ENCODE measurements at regions not wholly inside any gene's neighbourhood (a gene's known extent, or its start where the extent isn't known, plus 50 kb on each side); places are given as distances from the start of the nearest gene placed in this dataset.
"Not testable (repeated sequence)": the region's sequence is repeated elsewhere in the genome, so short reads cannot be mapped to it uniquely, and the experiment has no call there.

DNA sequence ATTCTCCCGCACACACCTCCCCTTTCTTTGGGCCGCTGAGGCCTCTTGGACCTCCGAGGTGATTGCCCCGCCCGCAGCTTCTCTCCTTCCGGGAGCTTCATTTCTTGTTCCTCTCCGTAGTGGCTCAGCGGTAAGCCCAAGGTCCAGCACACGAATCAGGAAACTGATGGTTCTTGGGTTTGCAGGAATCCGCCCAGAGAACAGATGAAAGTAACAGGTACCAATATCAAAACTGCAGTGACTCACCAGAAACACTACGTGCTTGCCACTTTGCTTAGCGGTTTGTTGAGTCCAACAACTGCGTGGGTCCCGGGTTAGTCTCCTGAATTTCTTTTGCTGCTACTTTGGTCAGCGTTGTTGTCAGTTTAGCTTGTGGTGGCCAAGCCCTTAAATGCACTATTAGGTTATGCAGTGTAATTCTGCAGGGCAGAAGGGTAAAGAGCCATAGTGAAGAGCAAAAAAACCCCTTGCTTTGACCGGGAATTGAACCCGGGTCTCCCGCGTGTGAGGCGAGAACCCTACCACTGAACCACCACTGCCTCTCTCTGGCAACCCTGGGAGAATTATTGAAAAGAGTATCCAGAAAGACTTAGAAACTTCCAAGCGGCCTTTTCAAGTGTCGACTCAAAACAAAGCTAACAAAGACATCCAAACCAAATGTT is 74.2 kb upstream of the FCGR1A start:
- H2AFZ ChIP-seq (ENCODE audit: low read depth); H3K9me3 ChIP-seq; H3K4me1 ChIP-seq (ENCODE audit: control insufficient read depth in 1 of 2, insufficient read depth in 2 of 2, low read depth in 1 of 2, low read length in 1 of 2); POLR2A ChIA-PET; H3F3A ChIP-seq (replicated peaks; ENCODE audit: insufficient read depth); H3K9ac ChIP-seq; H3K27ac ChIP-seq (ENCODE audit: low read depth in 2 of 2, low read length in 1 of 2); H3K36me3 ChIP-seq (replicated peaks in 1 of 2; ENCODE audit: control insufficient read depth in 1 of 2, insufficient read depth in 2 of 2, low read length in 1 of 2); H3K79me2 ChIP-seq (ENCODE audit: insufficient read depth); H3K4me3 ChIP-seq (ENCODE audit: low read depth in 2 of 2, low read length in 1 of 2); H3K27me3 ChIP-seq (ENCODE audit: insufficient read depth); H4K20me1 ChIP-seq (ENCODE audit: insufficient read depth); CTCF ChIA-PET; H3K9me2 ChIP-seq: not testable (repeated sequence)
- peak; percentile 50 for DNase-seq
- H3K4me2 ChIP-seq: 0 out of 2 replicates have a peak overlapping the region, but pooled peaks have one; percentile 47
- TF ChIP-seq FOSL2 (IDR thresholded peaks at IDR 0.05; ENCODE audit: borderline replicate concordance, low read depth) (peak; percentile 32; the same call in 1 of the 2 replicates), EP300 (IDR thresholded peaks at IDR 0.05; ENCODE audit: borderline replicate concordance in 1 of 2, low read depth in 1 of 2, low read length in 1 of 2) (0 out of 4 replicates have a peak, but pooled peaks of 1 of the 2 experiments have one; percentile 6), TEAD4 (IDR thresholded peaks at IDR 0.05; ENCODE audit: borderline replicate concordance, insufficient read depth) (peak; percentile 71; the same call in 1 of the 2 replicates)
- 2% methylated on average over 12 of the region's 22 CpGs for WGBS (ENCODE audit: low lambda C conversion rate)

DNA sequence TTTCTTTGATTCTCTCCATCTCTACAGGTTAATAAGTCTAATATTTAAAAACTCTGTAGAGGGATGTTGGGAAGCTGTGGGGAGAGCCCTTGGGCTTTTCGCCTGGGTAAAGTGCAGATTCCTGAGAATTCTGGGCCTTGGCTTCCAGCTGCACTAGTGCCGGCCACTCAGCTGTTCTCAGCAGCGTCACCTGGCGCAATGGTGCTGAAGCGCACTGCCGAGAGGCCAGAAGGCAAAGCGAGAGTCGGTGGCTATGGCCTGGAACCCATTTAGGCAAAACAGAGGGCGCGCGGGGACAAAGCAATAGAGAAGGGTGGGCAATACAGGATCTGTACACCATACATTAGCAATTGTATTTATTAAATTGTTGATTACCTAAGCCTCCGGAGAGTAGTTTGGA is 70.8 kb upstream of the FCGR1A start:
- H3K4me1 ChIP-seq (ENCODE audit: control insufficient read depth in 1 of 2, insufficient read depth in 2 of 2, low read depth in 1 of 2, low read length in 1 of 2); H3K27ac ChIP-seq (ENCODE audit: low read depth in 2 of 2, low read length in 1 of 2); H3K4me3 ChIP-seq (ENCODE audit: low read depth in 2 of 2, low read length in 1 of 2); H3K36me3 ChIP-seq (replicated peaks in 1 of 2; ENCODE audit: control insufficient read depth in 1 of 2, insufficient read depth in 2 of 2, low read length in 1 of 2); POLR2A ChIA-PET; H3K79me2 ChIP-seq (ENCODE audit: insufficient read depth); H3F3A ChIP-seq (replicated peaks; ENCODE audit: insufficient read depth); H3K9me2 ChIP-seq; H3K4me2 ChIP-seq; DNase-seq; H4K20me1 ChIP-seq (ENCODE audit: insufficient read depth); H3K27me3 ChIP-seq (ENCODE audit: insufficient read depth); H2AFZ ChIP-seq (ENCODE audit: low read depth); H3K9me3 ChIP-seq; H3K9ac ChIP-seq; CTCF ChIA-PET: not testable (repeated sequence)
- WGBS (ENCODE audit: low lambda C conversion rate): 22% methylated on average over 1 of the region's 12 CpGs

DNA sequence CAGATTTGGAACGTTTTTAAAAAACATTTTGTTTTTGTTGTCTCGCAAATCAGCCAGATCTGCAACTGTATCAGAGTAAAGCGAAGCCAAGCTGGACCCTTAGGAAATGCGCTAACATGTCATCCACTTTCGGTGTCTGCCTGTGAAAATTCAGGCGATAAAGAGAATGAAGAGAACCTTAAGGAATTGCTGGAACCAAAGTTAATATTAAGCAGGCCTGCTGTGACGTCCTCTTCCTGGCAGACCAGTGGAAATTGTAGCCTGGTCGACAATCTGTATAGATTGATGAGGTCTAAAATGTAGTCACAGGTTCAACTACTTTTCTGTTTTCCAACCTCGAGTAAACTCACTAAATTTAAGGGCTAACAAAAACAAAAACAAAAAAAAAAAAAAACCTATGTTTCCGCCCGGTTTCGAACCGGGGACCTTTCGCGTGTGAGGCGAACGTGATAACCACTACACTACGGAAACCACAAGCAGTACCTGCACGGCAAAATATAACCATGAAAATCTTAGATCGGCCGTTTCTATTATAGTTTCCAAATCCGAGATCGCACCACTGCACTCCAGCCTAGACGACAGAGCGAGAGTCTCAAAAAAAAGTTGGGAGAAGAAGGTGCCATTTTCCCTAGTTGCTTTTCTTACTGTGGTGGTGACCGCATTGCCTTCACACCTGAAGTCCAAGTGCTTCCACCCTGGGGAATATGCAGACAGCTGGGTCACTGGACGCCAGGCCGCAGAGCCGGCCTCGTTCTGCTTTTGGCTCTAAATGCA is 70.2 kb upstream of the FCGR1A start:
- H4K20me1 ChIP-seq (ENCODE audit: insufficient read depth); H3F3A ChIP-seq (replicated peaks; ENCODE audit: insufficient read depth); H3K79me2 ChIP-seq (ENCODE audit: insufficient read depth); H3K27me3 ChIP-seq (ENCODE audit: insufficient read depth); CTCF ChIA-PET; H2AFZ ChIP-seq (ENCODE audit: low read depth); H3K9ac ChIP-seq; H3K9me2 ChIP-seq; H3K9me3 ChIP-seq; H3K4me3 ChIP-seq (ENCODE audit: low read depth in 2 of 2, low read length in 1 of 2); H3K4me2 ChIP-seq; H3K36me3 ChIP-seq (replicated peaks in 1 of 2; ENCODE audit: control insufficient read depth in 1 of 2, insufficient read depth in 2 of 2, low read length in 1 of 2); H3K4me1 ChIP-seq (ENCODE audit: control insufficient read depth in 1 of 2, insufficient read depth in 2 of 2, low read depth in 1 of 2, low read length in 1 of 2); H3K27ac ChIP-seq (ENCODE audit: low read depth in 2 of 2, low read length in 1 of 2); DNase-seq; POLR2A ChIA-PET: not testable (repeated sequence)
- TF ChIP-seq TEAD4 (IDR thresholded peaks at IDR 0.05; ENCODE audit: borderline replicate concordance, insufficient read depth): peak; percentile 46; the same call in 1 of the 2 replicates
- 46% methylated on average over 20 of the region's 30 CpGs for WGBS (ENCODE audit: low lambda C conversion rate)

DNA sequence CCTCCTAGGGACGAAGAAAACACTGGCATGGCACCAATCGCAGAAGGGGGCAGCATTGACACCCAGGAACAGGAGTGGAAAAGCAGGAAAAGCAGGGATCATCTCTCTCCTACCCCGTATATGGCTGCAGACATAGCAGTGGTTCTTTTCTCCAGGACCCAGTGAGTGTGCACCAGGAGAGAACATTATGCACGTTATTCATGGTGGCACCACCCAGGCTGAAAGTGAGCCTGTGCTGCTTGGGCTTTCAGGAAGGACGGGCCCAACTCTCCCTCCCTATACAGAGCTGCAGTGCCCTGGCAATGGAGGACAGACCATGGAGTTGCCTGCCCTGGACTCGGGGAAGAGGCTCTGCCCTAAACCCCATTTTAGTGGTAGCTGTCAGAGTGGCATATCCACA is 69.0 kb upstream of the FCGR1A start:
- WGBS (ENCODE audit: low lambda C conversion rate): 47% methylated on average over 3 of the region's 6 CpGs
- H3K9me3 ChIP-seq; H3K27ac ChIP-seq (ENCODE audit: low read depth in 2 of 2, low read length in 1 of 2); H2AFZ ChIP-seq (ENCODE audit: low read depth); H3K79me2 ChIP-seq (ENCODE audit: insufficient read depth); H3K9ac ChIP-seq; H3K4me2 ChIP-seq; H3K27me3 ChIP-seq (ENCODE audit: insufficient read depth); H3K36me3 ChIP-seq (replicated peaks in 1 of 2; ENCODE audit: control insufficient read depth in 1 of 2, insufficient read depth in 2 of 2, low read length in 1 of 2); H4K20me1 ChIP-seq (ENCODE audit: insufficient read depth); DNase-seq; H3F3A ChIP-seq (replicated peaks; ENCODE audit: insufficient read depth); POLR2A ChIA-PET; CTCF ChIA-PET; H3K4me1 ChIP-seq (ENCODE audit: control insufficient read depth in 1 of 2, insufficient read depth in 2 of 2, low read depth in 1 of 2, low read length in 1 of 2); H3K9me2 ChIP-seq; H3K4me3 ChIP-seq (ENCODE audit: low read depth in 2 of 2, low read length in 1 of 2): not testable (repeated sequence)

DNA sequence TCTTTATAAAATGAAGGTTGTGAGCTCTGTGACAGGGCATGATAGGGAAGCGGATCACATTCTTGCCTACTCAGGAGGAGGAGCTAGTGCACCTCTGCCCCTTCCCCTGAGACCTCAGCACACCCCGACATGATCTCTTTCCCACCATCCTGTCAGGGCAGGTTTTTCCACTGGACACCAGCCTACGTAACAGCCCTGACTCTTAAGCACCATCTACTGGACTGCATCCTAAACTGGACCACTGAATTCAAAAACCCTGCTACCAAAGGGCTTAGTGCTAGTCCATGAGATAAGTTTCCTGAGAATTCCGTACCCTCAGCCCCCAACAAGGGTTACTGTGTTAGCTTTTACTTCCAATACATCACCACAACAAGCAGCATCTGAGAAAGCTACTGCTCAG is 68.5 kb upstream of the FCGR1A start:
- H3K4me3 ChIP-seq (ENCODE audit: low read depth in 2 of 2, low read length in 1 of 2); H3K4me1 ChIP-seq (ENCODE audit: control insufficient read depth in 1 of 2, insufficient read depth in 2 of 2, low read depth in 1 of 2, low read length in 1 of 2); DNase-seq; H3K36me3 ChIP-seq (replicated peaks in 1 of 2; ENCODE audit: control insufficient read depth in 1 of 2, insufficient read depth in 2 of 2, low read length in 1 of 2); H3K9ac ChIP-seq; H3K9me2 ChIP-seq; H3K27ac ChIP-seq (ENCODE audit: low read depth in 2 of 2, low read length in 1 of 2); H3K79me2 ChIP-seq (ENCODE audit: insufficient read depth); CTCF ChIA-PET; H4K20me1 ChIP-seq (ENCODE audit: insufficient read depth); H3F3A ChIP-seq (replicated peaks; ENCODE audit: insufficient read depth); POLR2A ChIA-PET; H3K4me2 ChIP-seq; H3K9me3 ChIP-seq; H3K27me3 ChIP-seq (ENCODE audit: insufficient read depth); H2AFZ ChIP-seq (ENCODE audit: low read depth): not testable (repeated sequence)
- 17% methylated on average over 1 of the region's 4 CpGs for WGBS (ENCODE audit: low lambda C conversion rate)

All from SK-N-SH (cell line).